Liver (tissue), 3 donors: ENCODE measurements at regions not wholly inside any gene's neighbourhood (a gene's known extent, or its start where the extent isn't known, plus 50 kb on each side); places are given as distances from the start of the nearest gene placed in this dataset.

Experiments used
- FOXA2 ChIP-seq: IDR thresholded peaks from 2 replicates; pipeline ENCODE4 v1.6.1; 2016; ENCODE audit warnings: antibody characterized with exemption
- GABPA ChIP-seq, 2 donors: IDR thresholded peaks in 1 of 2; conservative IDR thresholded peaks in 1 of 2; 2 replicates each; pipeline ENCODE4 v1.6.1; 2016; ENCODE audit warnings: antibody characterized with exemption in 2 of 2, mild to moderate bottlenecking in 1 of 2, moderate library complexity in 1 of 2
- HNF4G ChIP-seq: IDR thresholded peaks from 2 replicates; pipeline ENCODE4 v1.6.1; 2016; ENCODE audit warnings: antibody characterized with exemption
- JUND ChIP-seq, 2 donors: IDR thresholded peaks; 2 replicates each; pipeline ENCODE4 v1.6.1; 2016; ENCODE audit warnings: antibody characterized with exemption in 2 of 2
- NR2F2 ChIP-seq: IDR thresholded peaks from 2 replicates; pipeline ENCODE4 v1.6.1; 2016; ENCODE audit warnings: antibody characterized with exemption
- RAD21 ChIP-seq, 2 donors: IDR thresholded peaks; 2 replicates each; pipeline ENCODE4 v1.6.1; 2016; ENCODE audit warnings: antibody characterized with exemption in 2 of 2, mild to moderate bottlenecking in 2 of 2
- RXRA ChIP-seq, 2 donors: IDR thresholded peaks; 2 replicates each; pipeline ENCODE4 v1.6.1; 2017 to 2018; ENCODE audit warnings: antibody characterized with exemption in 2 of 2, mild to moderate bottlenecking in 1 of 2
- SP1 ChIP-seq: IDR thresholded peaks from 2 replicates; pipeline ENCODE4 v1.6.1; 2018; ENCODE audit warnings: antibody characterized with exemption, mild to moderate bottlenecking
- TAF1 ChIP-seq: conservative IDR thresholded peaks from 2 replicates; pipeline ENCODE4 v1.6.1; 2016; ENCODE audit warnings: antibody characterized with exemption, mild to moderate bottlenecking
- TF ChIP-seq, protein P1 (sequence below): IDR thresholded peaks from 2 replicates; pipeline ENCODE4 v1.6.1; 2016; ENCODE audit warnings: antibody characterized with exemption
- TF ChIP-seq, protein P2 (sequence below): IDR thresholded peaks from 2 replicates; pipeline ENCODE4 v1.6.1; 2016; ENCODE audit warnings: antibody characterized with exemption
- TF ChIP-seq, protein P3 (sequence below): fragments of 150-350 bp; IDR thresholded peaks from 2 replicates; pipeline ENCODE4 v1.5.1; 2017; ENCODE audit warnings: improper control_type of control experiment, low read depth, low read length; ENCODE audit not compliant: missing input control
- TF ChIP-seq, protein P4 (sequence below): IDR thresholded peaks from 2 replicates; pipeline ENCODE4 v1.6.1; 2016; ENCODE audit warnings: antibody characterized with exemption
- donor health status: healthy.
- donor health status: healthy.

DNA sequence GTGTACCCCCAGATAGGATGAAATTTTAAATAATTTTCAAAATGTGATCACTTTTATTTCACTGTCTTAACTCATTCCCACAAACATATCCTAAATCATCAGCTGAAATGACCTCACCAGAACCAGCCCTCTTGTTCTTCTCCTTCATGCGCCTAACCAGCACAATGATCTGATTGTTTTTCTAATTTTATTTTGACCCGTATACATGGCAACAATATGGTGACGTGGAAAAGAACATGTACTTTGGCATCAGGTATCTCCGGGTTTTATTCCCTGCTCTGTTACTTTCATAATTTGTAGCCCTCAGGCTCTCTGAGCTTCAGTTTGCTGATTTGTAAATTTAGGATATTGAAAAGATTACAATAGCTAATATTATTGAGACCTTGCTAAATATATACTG, 562.4 kb upstream of the ZFP42 start:
- TF ChIP-seq, protein P1, sequence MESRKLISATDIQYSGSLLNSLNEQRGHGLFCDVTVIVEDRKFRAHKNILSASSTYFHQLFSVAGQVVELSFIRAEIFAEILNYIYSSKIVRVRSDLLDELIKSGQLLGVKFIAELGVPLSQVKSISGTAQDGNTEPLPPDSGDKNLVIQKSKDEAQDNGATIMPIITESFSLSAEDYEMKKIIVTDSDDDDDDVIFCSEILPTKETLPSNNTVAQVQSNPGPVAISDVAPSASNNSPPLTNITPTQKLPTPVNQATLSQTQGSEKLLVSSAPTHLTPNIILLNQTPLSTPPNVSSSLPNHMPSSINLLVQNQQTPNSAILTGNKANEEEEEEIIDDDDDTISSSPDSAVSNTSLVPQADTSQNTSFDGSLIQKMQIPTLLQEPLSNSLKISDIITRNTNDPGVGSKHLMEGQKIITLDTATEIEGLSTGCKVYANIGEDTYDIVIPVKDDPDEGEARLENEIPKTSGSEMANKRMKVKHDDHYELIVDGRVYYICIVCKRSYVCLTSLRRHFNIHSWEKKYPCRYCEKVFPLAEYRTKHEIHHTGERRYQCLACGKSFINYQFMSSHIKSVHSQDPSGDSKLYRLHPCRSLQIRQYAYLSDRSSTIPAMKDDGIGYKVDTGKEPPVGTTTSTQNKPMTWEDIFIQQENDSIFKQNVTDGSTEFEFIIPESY: no peak
- TF ChIP-seq, protein P2, sequence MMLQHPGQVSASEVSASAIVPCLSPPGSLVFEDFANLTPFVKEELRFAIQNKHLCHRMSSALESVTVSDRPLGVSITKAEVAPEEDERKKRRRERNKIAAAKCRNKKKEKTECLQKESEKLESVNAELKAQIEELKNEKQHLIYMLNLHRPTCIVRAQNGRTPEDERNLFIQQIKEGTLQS: no peak
- no peak for TF ChIP-seq RXRA (IDR thresholded peaks at IDR 0.05)
- TF ChIP-seq, protein P3, sequence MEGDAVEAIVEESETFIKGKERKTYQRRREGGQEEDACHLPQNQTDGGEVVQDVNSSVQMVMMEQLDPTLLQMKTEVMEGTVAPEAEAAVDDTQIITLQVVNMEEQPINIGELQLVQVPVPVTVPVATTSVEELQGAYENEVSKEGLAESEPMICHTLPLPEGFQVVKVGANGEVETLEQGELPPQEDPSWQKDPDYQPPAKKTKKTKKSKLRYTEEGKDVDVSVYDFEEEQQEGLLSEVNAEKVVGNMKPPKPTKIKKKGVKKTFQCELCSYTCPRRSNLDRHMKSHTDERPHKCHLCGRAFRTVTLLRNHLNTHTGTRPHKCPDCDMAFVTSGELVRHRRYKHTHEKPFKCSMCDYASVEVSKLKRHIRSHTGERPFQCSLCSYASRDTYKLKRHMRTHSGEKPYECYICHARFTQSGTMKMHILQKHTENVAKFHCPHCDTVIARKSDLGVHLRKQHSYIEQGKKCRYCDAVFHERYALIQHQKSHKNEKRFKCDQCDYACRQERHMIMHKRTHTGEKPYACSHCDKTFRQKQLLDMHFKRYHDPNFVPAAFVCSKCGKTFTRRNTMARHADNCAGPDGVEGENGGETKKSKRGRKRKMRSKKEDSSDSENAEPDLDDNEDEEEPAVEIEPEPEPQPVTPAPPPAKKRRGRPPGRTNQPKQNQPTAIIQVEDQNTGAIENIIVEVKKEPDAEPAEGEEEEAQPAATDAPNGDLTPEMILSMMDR: no peak
- no peak for TF ChIP-seq TAF1
- no peak for TF ChIP-seq GABPA (IDR thresholded peaks at IDR 0.05 in 1 of 2, conservative IDR thresholded peaks at IDR 0.05 in 1 of 2)
- TF ChIP-seq, protein P4, sequence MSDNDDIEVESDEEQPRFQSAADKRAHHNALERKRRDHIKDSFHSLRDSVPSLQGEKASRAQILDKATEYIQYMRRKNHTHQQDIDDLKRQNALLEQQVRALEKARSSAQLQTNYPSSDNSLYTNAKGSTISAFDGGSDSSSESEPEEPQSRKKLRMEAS: no peak
- no peak for TF ChIP-seq RAD21 (IDR thresholded peaks at IDR 0.05)
- no peak for TF ChIP-seq JUND (IDR thresholded peaks at IDR 0.05)
- no peak for TF ChIP-seq NR2F2
- no peak for TF ChIP-seq FOXA2
- no peak for TF ChIP-seq HNF4G
- TF ChIP-seq SP1: no peak
